Activated CD4-positive, alpha-beta T cell treated with anti-CD3 and anti-CD28 coated beads for 36 hours (primary cell): ENCODE measurements at regions not wholly inside any gene's neighbourhood (a gene's known extent, or its start where the extent isn't known, plus 50 kb on each side); places are given as distances from the start of the nearest gene placed in this dataset.
"Not testable (repeated sequence)": the region's sequence is repeated elsewhere in the genome, so short reads cannot be mapped to it uniquely, and the experiment has no call there.

Experiments
- ATAC-seq: fragments of 200-7000 bp; cut with Tn5 transposase; one replicate; pipeline ENCODE4 v1.10.0; 2021; ENCODE audit warnings: mild to moderate bottlenecking, moderate library complexity
- CTCF ChIA-PET: fragments of 350-600 bp; sonication (Branson Sonifier 250); formaldehyde crosslinking; loops from one replicate; lab custom pipeline; 2021; ENCODE audit warnings: antibody characterized with exemption; lab: Charles Lee
- POLR2A ChIA-PET: fragments of 350-600 bp; sonication (Branson Sonifier 250); formaldehyde crosslinking; loops from one replicate; lab custom pipeline; 2021; ENCODE audit warnings: antibody characterized with exemption, inconsistent platforms; lab: Charles Lee
- DNase-seq: peaks from one replicate; pipeline ENCODE4 v3.0.0-alpha.2; 2020
- H3K27ac Mint-ChIP-seq: one replicate; pipeline ENCODE4 v1.8.0; 2021; ENCODE audit warnings: mixed read lengths
- H3K27me3 Mint-ChIP-seq: one replicate; pipeline ENCODE4 v1.8.0; 2021; ENCODE audit warnings: mixed read lengths
- H3K36me3 Mint-ChIP-seq: one replicate; pipeline ENCODE4 v1.8.0; 2021; ENCODE audit warnings: low read depth, mixed read lengths
- H3K4me1 Mint-ChIP-seq: one replicate; pipeline ENCODE4 v1.8.0; 2021; ENCODE audit warnings: mixed read lengths
- H3K4me3 Mint-ChIP-seq: one replicate; pipeline ENCODE4 v1.8.0; 2021; ENCODE audit warnings: mild to moderate bottlenecking, moderate library complexity, mixed read lengths
- H3K9me3 Mint-ChIP-seq: one replicate; pipeline ENCODE4 v1.8.0; 2021; ENCODE audit warnings: low read depth, mixed read lengths
- intact Hi-C, 2 experiments: fragments of 100-400 bp; cut with DNase I in 1 of 2; cut with micrococcal nuclease in 1 of 2; formaldehyde crosslinking; loops; one replicate each; pipeline versions ENCODE4 v1.14.2 to v1.15.1; 2022 to 2024; cut with DNase I, micrococcal nuclease

- H3K36me3 Mint-ChIP-seq = no peaks in the 10 kb centered on the region
- no peak overlapping the region for H3K27ac Mint-ChIP-seq
- H3K27me3 Mint-ChIP-seq = no peaks in the 10 kb centered on the region
- POLR2A ChIA-PET = no interaction called here
- CTCF ChIA-PET = no interaction called here
- H3K9me3 Mint-ChIP-seq = peaks cover 16% of the 10 kb centered on the region
- no peak for DNase-seq
- no peak for ATAC-seq
- no peak overlapping the region for H3K4me3 Mint-ChIP-seq
- intact Hi-C loops = no loop called here
- H3K4me1 Mint-ChIP-seq = no peaks in the 10 kb centered on the region
Measured at GRCh38 chr9:82436475-82436874, 447.9 kb downstream of the SPATA31D1 start.

- H3K4me1 Mint-ChIP-seq, H3K4me3 Mint-ChIP-seq, H3K27ac Mint-ChIP-seq, ATAC-seq, H3K27me3 Mint-ChIP-seq, CTCF ChIA-PET, H3K36me3 Mint-ChIP-seq, DNase-seq, intact Hi-C loops, POLR2A ChIA-PET: not testable (repeated sequence)
- H3K9me3 Mint-ChIP-seq = peaks cover 16% of the 10 kb centered on the region
Measured at GRCh38 chr9:82437183-82437582, 448.6 kb downstream of the SPATA31D1 start.

- DNase-seq (no peak), ATAC-seq (no peak)
- Mint-ChIP-seq H3K36me3 (no peaks in the 10 kb centered on the region), H3K4me3 (no peak overlapping the region), H3K4me1 (no peaks in the 10 kb centered on the region), H3K9me3 (peaks cover 22% of the 10 kb centered on the region), H3K27me3 (no peaks in the 10 kb centered on the region), H3K27ac (no peak overlapping the region)
- CTCF ChIA-PET = no interaction called here
- POLR2A ChIA-PET = no interaction called here
- intact Hi-C loops = no loop called here
Measured at GRCh38 chr9:82438581-82438980, 450.0 kb downstream of the SPATA31D1 start.

DNA sequence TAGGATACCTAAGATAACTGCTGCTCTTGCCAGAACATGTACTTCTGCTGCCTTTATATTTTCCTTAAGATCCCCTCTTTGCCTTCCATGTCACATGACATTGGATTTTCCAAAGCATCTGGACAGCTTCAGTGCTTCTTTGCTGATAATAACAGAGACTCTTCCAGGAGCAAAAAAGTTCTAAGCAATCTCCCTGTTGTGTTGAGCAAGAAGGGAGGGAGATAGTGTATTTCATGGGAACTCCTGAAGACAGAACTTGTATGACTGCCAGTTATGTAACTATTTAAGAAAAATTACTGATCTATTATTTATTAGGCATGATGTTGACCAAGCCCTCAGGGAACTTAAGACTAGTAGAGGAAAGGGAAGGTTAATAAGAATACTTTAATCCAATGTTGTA lies 454.7 kb downstream of the SPATA31D1 start:
- no peaks in the 10 kb centered on the region for H3K4me1 Mint-ChIP-seq
- POLR2A ChIA-PET = no interaction called here
- H3K4me3 Mint-ChIP-seq = no peak overlapping the region
- CTCF ChIA-PET = no interaction called here
- ATAC-seq (no peak), DNase-seq (no peak)
- H3K36me3 Mint-ChIP-seq = no peaks in the 10 kb centered on the region
- H3K27ac Mint-ChIP-seq = no peak overlapping the region
- H3K9me3 Mint-ChIP-seq = peaks cover 32% of the 10 kb centered on the region
- H3K27me3 Mint-ChIP-seq = no peaks in the 10 kb centered on the region
- intact Hi-C loops = loop anchor here in 1 of 2 experiments (10.0 kb wide), 1 partner anchor 759 kb away; the partner anchor contains the start of gene TLE1

DNA sequence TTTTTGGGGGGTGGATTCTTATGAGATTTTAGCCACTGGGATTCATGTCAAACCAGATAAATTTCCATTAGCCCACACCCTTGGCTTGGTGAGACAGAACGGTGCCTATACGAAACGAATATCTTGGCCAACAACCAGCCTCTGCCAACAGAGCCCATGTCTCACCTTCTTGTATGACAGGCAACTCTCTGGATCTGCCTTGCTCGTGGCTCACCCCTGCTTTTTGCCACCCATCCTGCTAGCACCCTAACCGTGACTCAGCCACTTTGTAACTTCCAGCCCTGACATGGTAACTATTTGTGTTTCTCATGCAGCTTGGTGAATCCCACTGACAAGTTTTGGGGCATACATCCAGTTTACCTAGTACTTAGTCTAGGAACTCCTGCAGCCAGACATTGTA lies 457.0 kb downstream of the SPATA31D1 start:
- intact Hi-C loops = loop anchor here in 1 of 2 experiments (10.0 kb wide), 1 partner anchor 761 kb away; the partner anchor contains the start of gene TLE1
- Mint-ChIP-seq H3K9me3 (peaks cover 27% of the 10 kb centered on the region), H3K4me3 (no peak overlapping the region), H3K27me3 (no peaks in the 10 kb centered on the region), H3K27ac (no peak overlapping the region), H3K4me1 (no peaks in the 10 kb centered on the region), H3K36me3 (no peaks in the 10 kb centered on the region)
- no peak for ATAC-seq
- no peak for DNase-seq
- ChIA-PET POLR2A (no interaction called here), CTCF (no interaction called here)

- Mint-ChIP-seq H3K27me3 (no peaks in the 10 kb centered on the region), H3K9me3 (peaks cover 28% of the 10 kb centered on the region), H3K4me1 (no peaks in the 10 kb centered on the region), H3K27ac (no peak overlapping the region), H3K36me3 (no peaks in the 10 kb centered on the region), H3K4me3 (no peak overlapping the region)
- ATAC-seq = no peak
- no peak for DNase-seq
- ChIA-PET POLR2A (no interaction called here), CTCF (interaction anchor here (0.6 to 0.7 kb wide), 2 partner anchors 329 to 1680 kb away, joined by 3 read pairs; no protein-coding TSS in a partner anchor)
- intact Hi-C loops = loop anchor here in 1 of 2 experiments (10.0 kb wide), 1 partner anchor 763 kb away; the partner anchor contains the start of gene TLE1
Measured at GRCh38 chr9:82447343-82447742, 458.8 kb downstream of the SPATA31D1 start.

- ChIA-PET POLR2A (no interaction called here), CTCF (no interaction called here)
Measured at GRCh38 chr9:82449986-82450385, 461.4 kb downstream of the SPATA31D1 start.

GRCh38 chr9:82454509-82455190 lies 466.1 kb downstream of the SPATA31D1 start:
- Mint-ChIP-seq H3K27ac (no peak overlapping the region), H3K27me3 (no peaks in the 10 kb centered on the region), H3K4me1 (no peaks in the 10 kb centered on the region), H3K4me3 (no peak overlapping the region), H3K9me3 (peaks cover 8% of the 10 kb centered on the region), H3K36me3 (no peaks in the 10 kb centered on the region)
- no peak for DNase-seq
- ChIA-PET CTCF (interaction anchor here (0.9 kb wide), 1 partner anchor 16 kb away, joined by 3 read pairs; no protein-coding TSS in a partner anchor), POLR2A (no interaction called here)
- no peak for ATAC-seq
- intact Hi-C loops = no loop called here

More at GRCh38 chr9:82449986-82450385, 461.4 kb downstream of the SPATA31D1 start:
- ATAC-seq = no peak
- Mint-ChIP-seq H3K4me3 (no peak overlapping the region), H3K4me1 (no peaks in the 10 kb centered on the region), H3K9me3 (peaks cover 23% of the 10 kb centered on the region), H3K27me3 (no peaks in the 10 kb centered on the region), H3K27ac (no peak overlapping the region), H3K36me3 (no peaks in the 10 kb centered on the region)
- intact Hi-C loops = loop anchor here in 1 of 2 experiments (10.0 kb wide), 1 partner anchor 765 kb away; the partner anchor contains the start of gene TLE1
- DNase-seq = no peak

DNA sequence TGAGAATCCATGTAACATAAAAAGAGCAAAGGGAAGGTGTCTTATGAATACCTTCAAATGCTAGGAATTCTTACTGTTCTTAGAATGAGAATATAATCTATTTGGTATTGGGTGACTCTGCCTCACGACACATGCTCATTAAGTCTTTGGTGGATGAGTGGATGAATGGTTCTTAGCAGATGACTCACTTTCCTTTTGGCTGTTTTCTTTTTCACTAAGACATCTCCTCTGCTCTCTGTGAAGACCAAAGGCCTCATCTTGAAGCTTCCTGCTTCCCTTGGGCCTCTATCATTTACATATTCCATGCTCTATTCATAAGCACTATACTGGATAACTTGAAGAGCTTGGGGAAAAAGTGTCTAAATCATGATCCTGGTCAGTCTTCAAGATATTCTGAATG lies 468.1 kb downstream of the SPATA31D1 start:
- DNase-seq = no peak
- H3K27ac Mint-ChIP-seq = no peak overlapping the region
- no peaks in the 10 kb centered on the region for H3K27me3 Mint-ChIP-seq
- ChIA-PET POLR2A (no interaction called here), CTCF (no interaction called here)
- ATAC-seq = no peak
- no peaks in the 10 kb centered on the region for H3K36me3 Mint-ChIP-seq
- peaks cover 8% of the 10 kb centered on the region for H3K9me3 Mint-ChIP-seq
- no peak overlapping the region for H3K4me3 Mint-ChIP-seq
- H3K4me1 Mint-ChIP-seq = no peaks in the 10 kb centered on the region
- intact Hi-C loops = no loop called here

DNA sequence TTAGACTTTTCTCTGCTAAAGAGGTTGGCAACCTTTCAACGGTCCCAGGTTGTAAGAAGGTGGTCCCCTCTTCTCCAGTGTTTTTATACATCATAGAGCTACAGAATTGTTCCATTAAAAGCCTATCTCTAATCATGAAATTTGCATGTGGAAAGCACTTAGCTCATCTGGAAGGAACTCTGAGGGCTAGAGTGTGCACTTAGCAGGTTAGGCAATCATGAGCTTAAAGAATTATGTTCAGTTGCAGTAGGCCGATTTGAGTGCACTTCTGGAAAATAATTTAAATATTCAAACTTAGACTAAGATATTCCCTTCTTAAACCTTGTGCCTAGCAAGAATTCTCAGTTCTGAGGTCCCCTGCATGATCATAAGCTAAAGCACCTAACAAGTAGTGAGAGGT lies 468.7 kb downstream of the SPATA31D1 start:
- intact Hi-C loops = no loop called here

DNA sequence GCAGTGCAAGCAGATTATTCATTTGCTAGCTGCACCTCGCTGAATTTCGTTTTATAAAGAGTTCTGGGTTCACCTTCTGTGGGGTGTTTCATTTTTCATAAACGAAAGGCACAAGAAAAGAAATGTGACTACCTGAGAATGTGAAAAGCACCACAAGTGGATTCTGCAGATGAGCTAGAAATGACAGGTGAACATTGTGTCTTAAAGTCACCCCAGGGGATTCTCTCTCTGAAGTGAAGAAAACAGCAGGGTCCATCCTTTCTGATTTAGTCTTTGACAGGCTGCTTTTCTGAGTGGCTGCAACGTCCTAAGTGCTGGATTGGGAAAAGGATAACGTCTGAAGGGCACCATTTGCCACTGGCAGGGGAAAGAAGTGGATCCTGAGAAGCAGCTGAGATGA lies 469.3 kb downstream of the SPATA31D1 start:
- intact Hi-C loops = no loop called here
- CTCF ChIA-PET = no interaction called here

More for the DNA sequence above, 468.7 kb downstream of the SPATA31D1 start:
- ChIA-PET POLR2A (no interaction called here), CTCF (no interaction called here)
- Mint-ChIP-seq H3K27ac (no peak overlapping the region), H3K27me3 (no peaks in the 10 kb centered on the region), H3K4me3 (no peak overlapping the region), H3K36me3 (no peaks in the 10 kb centered on the region), H3K4me1 (no peaks in the 10 kb centered on the region), H3K9me3 (peaks cover 4% of the 10 kb centered on the region)
- ATAC-seq (no peak), DNase-seq (no peak)

GRCh38 chr9:82458296-82458695 lies 469.7 kb downstream of the SPATA31D1 start:
- intact Hi-C loops = no loop called here
- ChIA-PET CTCF (no interaction called here), POLR2A (no interaction called here)
- no peak for DNase-seq
- H3K9me3 Mint-ChIP-seq = peaks cover 2% of the 10 kb centered on the region
- ATAC-seq = no peak
- H3K27me3 Mint-ChIP-seq = no peaks in the 10 kb centered on the region
- no peak overlapping the region for H3K27ac Mint-ChIP-seq
- no peaks in the 10 kb centered on the region for H3K36me3 Mint-ChIP-seq
- no peak overlapping the region for H3K4me3 Mint-ChIP-seq
- H3K4me1 Mint-ChIP-seq = no peaks in the 10 kb centered on the region

More for the DNA sequence above, 469.3 kb downstream of the SPATA31D1 start:
- ATAC-seq (no peak), DNase-seq (no peak)
- no peaks in the 10 kb centered on the region for H3K36me3 Mint-ChIP-seq
- POLR2A ChIA-PET = no interaction called here
- no peak overlapping the region for H3K27ac Mint-ChIP-seq
- H3K4me3 Mint-ChIP-seq = no peak overlapping the region
- H3K27me3 Mint-ChIP-seq = no peaks in the 10 kb centered on the region
- H3K9me3 Mint-ChIP-seq = peaks cover 2% of the 10 kb centered on the region
- H3K4me1 Mint-ChIP-seq = no peaks in the 10 kb centered on the region
